Activated T-helper 17 cell treated with anti-CD3 and anti-CD28 coated beads, Interleukin-2, amount 50 U/mL, for 72 hours (primary cell): ENCODE measurements at regions not wholly inside any gene's neighbourhood (a gene's known extent, or its start where the extent isn't known, plus 50 kb on each side); places are given as distances from the start of the nearest gene placed in this dataset.
A peak's percentile ranks its signal among the peaks of the same experiment; 100 is the strongest.

Experiments used
- ATAC-seq: fragments of 150-1000 bp; cut with Tn5 transposase; replicated peaks from 2 replicates; pipeline ENCODE4 v1.10.0; 2021; ENCODE audit warnings: mild to moderate bottlenecking, moderate library complexity
- H3K27ac Mint-ChIP-seq: one replicate; pipeline ENCODE4 v1.8.0; 2022; ENCODE audit warnings: mixed read lengths
- H3K27me3 Mint-ChIP-seq: one replicate; pipeline ENCODE4 v1.8.0; 2022; ENCODE audit warnings: mixed read lengths
- H3K36me3 Mint-ChIP-seq: one replicate; pipeline ENCODE4 v1.8.0; 2022; ENCODE audit warnings: low read depth, mild to moderate bottlenecking, mixed read lengths
- H3K4me1 Mint-ChIP-seq: one replicate; pipeline ENCODE4 v1.8.0; 2022; ENCODE audit warnings: mixed read lengths
- H3K4me3 Mint-ChIP-seq: one replicate; pipeline ENCODE4 v1.8.0; 2022; ENCODE audit warnings: mild to moderate bottlenecking, mixed read lengths
- H3K9me3 Mint-ChIP-seq: one replicate; pipeline ENCODE4 v1.8.0; 2022; ENCODE audit warnings: mixed read lengths

DNA sequence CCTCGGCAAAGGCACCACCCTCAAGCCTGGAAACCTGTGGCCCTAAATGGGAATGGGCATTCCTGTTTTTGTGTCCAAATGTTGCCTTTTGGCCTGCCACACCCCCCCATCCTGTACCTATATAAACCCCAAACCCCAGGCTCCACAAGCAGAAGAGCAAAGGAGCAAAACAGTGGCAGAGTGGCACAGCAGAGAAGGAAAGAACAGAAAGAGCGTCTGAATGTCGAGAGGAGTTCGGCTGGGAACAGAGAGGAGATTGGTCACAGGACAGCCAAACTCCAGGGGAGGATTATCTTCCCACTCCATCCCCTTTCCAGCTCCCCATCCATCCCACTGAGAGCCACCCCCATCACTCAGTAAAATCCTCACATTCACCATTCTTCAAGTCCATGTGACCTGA lies 58.0 kb upstream of the PREP start:
- Mint-ChIP-seq H3K4me1 (peaks cover 14% of the 10 kb centered on the region), H3K36me3 (peaks cover 8% of the 10 kb centered on the region), H3K27me3 (peaks cover 19% of the 10 kb centered on the region), H3K27ac (peak overlapping the region; percentile 94), H3K9me3 (peaks cover 10% of the 10 kb centered on the region), H3K4me3 (peak overlapping the region; percentile 83)
- ATAC-seq, result no peak

GRCh38 chr6:105459864-105460263 lies 57.0 kb upstream of the PREP start:
- Mint-ChIP-seq H3K9me3 (peaks cover 2% of the 10 kb centered on the region), H3K36me3 (peaks cover 8% of the 10 kb centered on the region), H3K4me1 (peaks cover 14% of the 10 kb centered on the region), H3K27ac (peak overlapping the region; percentile 94), H3K4me3 (peak overlapping the region; percentile 83), H3K27me3 (peaks cover 15% of the 10 kb centered on the region)
- ATAC-seq, result peak; percentile 20

DNA sequence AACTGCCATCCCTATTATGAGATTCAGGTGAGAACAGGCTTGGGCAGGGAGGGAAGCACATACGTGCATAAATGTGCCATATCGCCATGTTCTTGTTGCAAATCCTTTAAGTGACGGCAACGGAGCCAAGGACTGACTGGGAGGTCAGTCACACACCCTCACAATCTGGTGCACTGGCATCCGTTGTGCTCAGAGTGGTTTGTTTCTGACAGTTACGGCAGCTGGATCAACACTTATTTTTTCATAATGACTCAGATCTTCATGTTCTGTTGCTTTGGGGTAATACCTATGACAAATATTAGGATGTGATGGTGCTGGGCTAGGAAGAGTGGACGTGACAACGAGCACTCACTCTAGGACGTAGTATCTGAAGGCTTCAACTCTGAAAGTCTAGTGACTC lies 56.2 kb upstream of the PREP start:
- H3K4me1 Mint-ChIP-seq, result peaks cover 14% of the 10 kb centered on the region
- no peaks in the 10 kb centered on the region for H3K9me3 Mint-ChIP-seq
- peak overlapping the region; percentile 94 for H3K27ac Mint-ChIP-seq
- H3K36me3 Mint-ChIP-seq, result peaks cover 8% of the 10 kb centered on the region
- H3K27me3 Mint-ChIP-seq, result peaks cover 8% of the 10 kb centered on the region
- ATAC-seq, result peak; percentile 84
- H3K4me3 Mint-ChIP-seq, result peak overlapping the region; percentile 83

DNA sequence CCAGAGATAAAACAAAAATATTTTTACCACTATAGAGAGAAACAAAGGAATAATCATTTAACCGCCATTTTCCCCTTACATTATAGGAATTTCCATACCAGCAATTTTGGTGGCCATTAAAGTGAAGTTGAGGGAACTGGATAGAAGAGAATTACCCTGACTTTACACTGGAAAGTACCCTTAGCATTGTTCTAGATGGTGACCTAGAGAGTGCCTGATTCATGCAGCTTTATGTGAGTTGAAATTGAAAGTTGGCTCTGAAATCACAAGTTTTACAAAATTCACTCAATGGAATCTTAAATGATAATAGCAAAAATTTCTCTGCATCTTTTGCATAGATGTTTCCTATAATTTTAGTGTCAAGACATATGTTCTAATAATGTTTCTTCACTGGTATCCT lies 55.7 kb upstream of the PREP start:
- H3K36me3 Mint-ChIP-seq, result peaks cover 8% of the 10 kb centered on the region
- H3K4me3 Mint-ChIP-seq, result peak overlapping the region; percentile 83
- H3K9me3 Mint-ChIP-seq, result no peaks in the 10 kb centered on the region
- ATAC-seq, result peak; percentile 65
- H3K27me3 Mint-ChIP-seq, result peaks cover 8% of the 10 kb centered on the region
- H3K4me1 Mint-ChIP-seq, result peaks cover 14% of the 10 kb centered on the region
- H3K27ac Mint-ChIP-seq, result peak overlapping the region; percentile 94

GRCh38 chr6:105458084-105458483 lies 55.2 kb upstream of the PREP start:
- peaks cover 18% of the 10 kb centered on the region for H3K4me1 Mint-ChIP-seq
- H3K36me3 Mint-ChIP-seq, result peaks cover 8% of the 10 kb centered on the region
- peak overlapping the region; percentile 83 for H3K4me3 Mint-ChIP-seq
- ATAC-seq, result peak; percentile 3
- peak overlapping the region; percentile 94 for H3K27ac Mint-ChIP-seq
- H3K9me3 Mint-ChIP-seq, result no peaks in the 10 kb centered on the region
- peaks cover 12% of the 10 kb centered on the region for H3K27me3 Mint-ChIP-seq

- H3K4me3 Mint-ChIP-seq, result peak overlapping the region; percentile 72
- no peak overlapping the region for H3K27ac Mint-ChIP-seq
These were observed 51.1 kb upstream of the PREP start for GRCh38 chr6:105453968-105454367.

DNA sequence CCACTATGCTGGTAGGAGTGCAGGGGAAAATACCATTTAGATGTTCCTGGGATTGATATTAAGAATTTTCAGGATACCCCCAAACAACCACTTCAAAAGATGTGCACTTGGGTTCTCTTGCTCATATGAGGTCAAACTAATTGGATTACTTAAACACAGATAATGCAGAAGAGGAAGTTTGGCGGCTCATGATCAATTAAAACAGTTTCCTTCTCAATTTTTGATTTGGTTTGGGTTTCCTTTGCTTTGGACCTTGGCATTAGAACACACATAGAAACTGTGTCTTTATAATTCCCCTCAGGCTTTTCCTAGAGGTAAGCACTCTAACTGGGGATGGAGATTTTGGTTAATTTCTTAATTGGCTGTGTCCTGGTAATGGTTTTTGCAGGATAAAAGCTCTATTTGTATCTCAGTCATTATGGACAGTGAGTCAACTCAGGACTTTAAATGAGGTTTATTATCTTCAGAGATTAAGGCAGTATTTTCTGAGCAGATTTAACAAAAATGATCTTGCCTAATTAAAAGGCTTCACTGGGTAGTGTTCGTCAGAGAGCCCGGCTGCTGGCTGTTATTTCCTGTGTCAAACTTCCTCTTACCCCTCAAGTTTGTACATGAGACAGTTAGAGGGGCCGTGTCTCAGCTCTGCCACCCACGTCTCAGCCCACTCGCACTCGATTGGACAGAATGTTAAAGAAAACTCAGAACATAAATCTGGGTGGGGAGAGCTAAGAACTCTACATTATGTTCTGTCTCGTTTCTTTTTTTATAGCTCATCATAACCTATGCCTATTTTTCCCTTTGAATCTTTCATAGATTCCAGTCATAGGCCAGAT lies 50.3 kb upstream of the PREP start:
- H3K27ac Mint-ChIP-seq, result peak overlapping the region; percentile 75
- ATAC-seq, result peak; percentile 65
- peak overlapping the region; percentile 72 for H3K4me3 Mint-ChIP-seq
- H3K36me3 Mint-ChIP-seq, result no peaks in the 10 kb centered on the region
- peaks cover 9% of the 10 kb centered on the region for H3K4me1 Mint-ChIP-seq
- peaks cover 16% of the 10 kb centered on the region for H3K27me3 Mint-ChIP-seq
- H3K9me3 Mint-ChIP-seq, result no peaks in the 10 kb centered on the region

More at GRCh38 chr6:105453968-105454367, 51.1 kb upstream of the PREP start:
- ATAC-seq, result no peak
- Mint-ChIP-seq H3K9me3 (no peaks in the 10 kb centered on the region), H3K4me1 (peaks cover 9% of the 10 kb centered on the region), H3K27me3 (peaks cover 16% of the 10 kb centered on the region), H3K36me3 (peaks cover 3% of the 10 kb centered on the region)
